GM23338 (cell line): ENCODE measurements at regions not wholly inside any gene's neighbourhood (a gene's known extent, or its start where the extent isn't known, plus 50 kb on each side); places are given as distances from the start of the nearest gene placed in this dataset.

ENCODE experiments used
- ATAC-seq: fragments of 200-7000 bp; cut with Tn5 transposase; 3 replicates; pipeline ENCODE4 v1.9.1; 2020
- DNase-seq: peaks from one replicate; pipeline ENCODE4 v3.0.0-alpha.2; 2015; ENCODE audit warnings: low spot score
- H2AFZ ChIP-seq: fragments of 200-600 bp; sonication (generic); 2 replicates; pipeline ENCODE4 v1.8.0; 2016; ENCODE audit warnings: antibody characterized with exemption, mild to moderate bottlenecking, moderate library complexity
- H3F3A ChIP-seq: fragments of 200-600 bp; sonication (generic); replicated peaks from 2 replicates; pipeline ENCODE4 v1.8.0; 2017; ENCODE audit warnings: antibody characterized with exemption, mixed run types, low read depth
- H3K27ac ChIP-seq: fragments of 200-600 bp; sonication (generic); 2 replicates; pipeline ENCODE4 v1.6.1; 2016; ENCODE audit warnings: low read depth
- H3K27me3 ChIP-seq: fragments of 200-600 bp; sonication (generic); 2 replicates; pipeline ENCODE4 v1.8.0; 2016; ENCODE audit warnings: mild to moderate bottlenecking, mixed run types, moderate library complexity; ENCODE audit not compliant: insufficient read depth
- H3K36me3 ChIP-seq: fragments of 200-600 bp; sonication (generic); 2 replicates; pipeline ENCODE4 v1.8.0; 2016; ENCODE audit warnings: mild to moderate bottlenecking; ENCODE audit not compliant: insufficient read depth
- H3K4me1 ChIP-seq: fragments of 200-600 bp; sonication (generic); 2 replicates; pipeline ENCODE4 v1.8.0; 2016; ENCODE audit warnings: mild to moderate bottlenecking, moderate library complexity; ENCODE audit not compliant: insufficient read depth
- H3K4me2 ChIP-seq: fragments of 200-600 bp; sonication (generic); 2 replicates; pipeline ENCODE4 v1.7.1; 2017; ENCODE audit warnings: mixed run types
- H3K4me3 ChIP-seq: fragments of 200-600 bp; sonication (generic); 2 replicates; pipeline ENCODE4 v1.6.1; 2016; ENCODE audit warnings: mixed run types
- H3K79me2 ChIP-seq: fragments of 200-600 bp; sonication (generic); replicated peaks from 2 replicates; pipeline ENCODE4 v1.8.0; 2017; ENCODE audit warnings: mild to moderate bottlenecking; ENCODE audit not compliant: insufficient read depth
- H3K9me2 ChIP-seq: fragments of 200-600 bp; sonication (generic); 2 replicates; pipeline ENCODE4 v1.8.0; 2017; ENCODE audit not compliant: insufficient read depth
- H4K20me1 ChIP-seq: fragments of 200-600 bp; sonication (generic); replicated peaks from 2 replicates; pipeline ENCODE4 v1.8.0; 2017; ENCODE audit warnings: mild to moderate bottlenecking; ENCODE audit not compliant: insufficient read depth
- H3K27ac Mint-ChIP-seq: 2 replicates; pipeline ENCODE4 v1.8.0; 2020; ENCODE audit warnings: inconsistent platforms, mild to moderate bottlenecking, moderate library complexity, mixed read lengths
- H3K27me3 Mint-ChIP-seq: 3 replicates; pipeline ENCODE4 v1.8.0; 2022; ENCODE audit warnings: low read depth, mild to moderate bottlenecking, moderate library complexity, mixed read lengths, inconsistent platforms; ENCODE audit not compliant: insufficient read depth, poor library complexity
- H3K36me3 Mint-ChIP-seq: 3 replicates; pipeline ENCODE4 v1.8.0; 2021; ENCODE audit warnings: low read depth, mild to moderate bottlenecking, inconsistent platforms, moderate library complexity, mixed read lengths
- H3K4me1 Mint-ChIP-seq: 3 replicates; pipeline ENCODE4 v1.8.0; 2020; ENCODE audit warnings: mild to moderate bottlenecking, inconsistent platforms, mixed read lengths
- H3K4me3 Mint-ChIP-seq: 3 replicates; pipeline ENCODE4 v1.8.0; 2021; ENCODE audit warnings: moderate library complexity, mild to moderate bottlenecking, inconsistent platforms, mixed read lengths
- H3K9me3 Mint-ChIP-seq: 3 replicates; pipeline ENCODE4 v1.8.0; 2020; ENCODE audit warnings: moderate library complexity, mild to moderate bottlenecking, inconsistent platforms, mixed read lengths
- CREB1 ChIP-seq: fragments of 250-450 bp; sonication (Bioruptor Pico); IDR thresholded peaks from 2 replicates; pipeline ENCODE4 v1.5.0; 2020; ENCODE audit warnings: low read depth, mild to moderate bottlenecking, moderate library complexity
- EZH2 ChIP-seq: fragments of 200-600 bp; sonication (generic); IDR thresholded peaks from one replicate; pipeline ENCODE4 v1.8.0; 2017; ENCODE audit warnings: antibody characterized with exemption, mild to moderate bottlenecking, low read depth; ENCODE audit not compliant: unreplicated experiment
- EZH2phosphoT487 ChIP-seq: fragments of 200-600 bp; sonication (generic); IDR thresholded peaks from one replicate; pipeline ENCODE4 v1.8.1; 2018; ENCODE audit warnings: antibody characterized with exemption; ENCODE audit not compliant: unreplicated experiment
- JUNB ChIP-seq: IDR thresholded peaks from one replicate; pipeline ENCODE4 v1.6.1; 2016; ENCODE audit warnings: antibody characterized with exemption; ENCODE audit not compliant: unreplicated experiment
- NANOG ChIP-seq: IDR thresholded peaks from 2 replicates; pipeline ENCODE4 v1.6.1; 2016; ENCODE audit warnings: antibody characterized with exemption, borderline replicate concordance
- POLR2AphosphoS5 ChIP-seq: IDR thresholded peaks from 2 replicates; pipeline ENCODE4 v1.6.1; 2016; ENCODE audit warnings: antibody characterized with exemption, low read depth
- STAT1 ChIP-seq: IDR thresholded peaks from one replicate; pipeline ENCODE4 v1.6.1; 2016; ENCODE audit warnings: antibody characterized with exemption; ENCODE audit not compliant: unreplicated experiment
- ZNF114 ChIP-seq: fragments of 250-450 bp; sonication (Bioruptor Pico); IDR thresholded peaks from 2 replicates; pipeline ENCODE4 v1.5.0; 2020; ENCODE audit warnings: mild to moderate bottlenecking, moderate library complexity
- ZNF331 ChIP-seq: fragments of 250-450 bp; sonication (Bioruptor Pico); IDR thresholded peaks from 2 replicates; pipeline ENCODE4 v1.5.0; 2020; ENCODE audit warnings: low read depth, mild to moderate bottlenecking, moderate library complexity
- TF ChIP-seq, protein P1 (sequence below), 2 experiments: fragments of 200-600 bp in 1 of 2; sonication (generic) in 1 of 2; conservative IDR thresholded peaks; 2 replicates each; pipeline versions ENCODE4 v1.5.1 to v1.6.1; 2016 to 2017; ENCODE audit warnings: antibody characterized with exemption in 2 of 2, low read depth in 2 of 2, mild to moderate bottlenecking in 2 of 2, moderate library complexity in 1 of 2
- TF ChIP-seq, protein P2 (sequence below): fragments of 250-450 bp; sonication (Bioruptor Pico); IDR thresholded peaks from 2 replicates; pipeline ENCODE4 v1.5.0; 2020; ENCODE audit warnings: mild to moderate bottlenecking, moderate library complexity
- TF ChIP-seq, protein P3 (sequence below): IDR thresholded peaks from 2 replicates; pipeline ENCODE4 v1.6.1; 2016; ENCODE audit warnings: antibody characterized with exemption
- TF ChIP-seq, protein P4 (sequence below): IDR thresholded peaks from one replicate; pipeline ENCODE4 v1.6.1; 2018; ENCODE audit warnings: antibody characterized with exemption; ENCODE audit not compliant: unreplicated experiment

DNA sequence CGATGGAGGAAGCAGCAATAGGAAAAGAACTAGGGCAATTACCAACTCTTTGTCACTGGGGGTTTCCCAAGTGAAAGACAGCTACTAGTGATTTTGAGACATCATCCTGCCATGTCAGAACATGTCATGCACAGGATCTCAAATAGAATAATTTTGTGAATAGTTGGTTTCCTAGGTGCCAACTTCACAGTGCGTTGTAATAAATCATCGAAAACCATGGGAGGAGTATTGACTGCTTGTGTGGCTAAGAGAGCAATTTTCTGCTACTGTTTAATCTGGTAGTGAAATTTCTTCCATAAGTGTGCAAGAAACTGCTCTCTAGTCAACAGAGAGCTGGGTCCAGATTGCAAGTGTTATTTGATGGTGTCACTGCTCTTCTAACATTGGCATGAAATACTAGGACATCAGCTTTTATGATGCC is 168.6 kb downstream of the NNT start:
- no peaks in the 10 kb centered on the region for H3K27me3 Mint-ChIP-seq
- Histone ChIP-seq H3K4me1 (peaks cover 16% of the 10 kb centered on the region), H2AFZ (no peak overlapping the region), H3K4me2 (no peak overlapping the region), H3K27ac (no peak overlapping the region), H3F3A (no peaks in the 10 kb centered on the region), H3K36me3 (no peaks in the 10 kb centered on the region), H3K9me2 (peaks cover 5% of the 10 kb centered on the region; the same call in 1 of the 2 replicates), H3K27me3 (no peaks in the 10 kb centered on the region), H3K4me3 (no peak overlapping the region), H3K79me2 (no peaks in the 10 kb centered on the region), H4K20me1 (no peaks in the 10 kb centered on the region)
- H3K36me3 Mint-ChIP-seq: no peaks in the 10 kb centered on the region
- peaks cover 20% of the 10 kb centered on the region; the same call in 2 of the 3 replicates for H3K4me1 Mint-ChIP-seq
- H3K4me3 Mint-ChIP-seq: no peak overlapping the region
- no peaks in the 10 kb centered on the region for H3K9me3 Mint-ChIP-seq
- DNase-seq: no peak
- no peak overlapping the region; the same call in 1 of the 2 replicates for H3K27ac Mint-ChIP-seq
- no peak for TF ChIP-seq CREB1 (CRISPR knock-in tag)
- TF ChIP-seq, protein P1, sequence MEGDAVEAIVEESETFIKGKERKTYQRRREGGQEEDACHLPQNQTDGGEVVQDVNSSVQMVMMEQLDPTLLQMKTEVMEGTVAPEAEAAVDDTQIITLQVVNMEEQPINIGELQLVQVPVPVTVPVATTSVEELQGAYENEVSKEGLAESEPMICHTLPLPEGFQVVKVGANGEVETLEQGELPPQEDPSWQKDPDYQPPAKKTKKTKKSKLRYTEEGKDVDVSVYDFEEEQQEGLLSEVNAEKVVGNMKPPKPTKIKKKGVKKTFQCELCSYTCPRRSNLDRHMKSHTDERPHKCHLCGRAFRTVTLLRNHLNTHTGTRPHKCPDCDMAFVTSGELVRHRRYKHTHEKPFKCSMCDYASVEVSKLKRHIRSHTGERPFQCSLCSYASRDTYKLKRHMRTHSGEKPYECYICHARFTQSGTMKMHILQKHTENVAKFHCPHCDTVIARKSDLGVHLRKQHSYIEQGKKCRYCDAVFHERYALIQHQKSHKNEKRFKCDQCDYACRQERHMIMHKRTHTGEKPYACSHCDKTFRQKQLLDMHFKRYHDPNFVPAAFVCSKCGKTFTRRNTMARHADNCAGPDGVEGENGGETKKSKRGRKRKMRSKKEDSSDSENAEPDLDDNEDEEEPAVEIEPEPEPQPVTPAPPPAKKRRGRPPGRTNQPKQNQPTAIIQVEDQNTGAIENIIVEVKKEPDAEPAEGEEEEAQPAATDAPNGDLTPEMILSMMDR (conservative IDR thresholded peaks at IDR 0.05; ENCODE audit: low read depth in 2 of 2): no peak
- TF ChIP-seq EZH2: no peak
- no peak for TF ChIP-seq POLR2AphosphoS5
- no peak for TF ChIP-seq EZH2phosphoT487
- no peak for TF ChIP-seq ZNF331 (CRISPR knock-in tag)
- TF ChIP-seq, protein P2, sequence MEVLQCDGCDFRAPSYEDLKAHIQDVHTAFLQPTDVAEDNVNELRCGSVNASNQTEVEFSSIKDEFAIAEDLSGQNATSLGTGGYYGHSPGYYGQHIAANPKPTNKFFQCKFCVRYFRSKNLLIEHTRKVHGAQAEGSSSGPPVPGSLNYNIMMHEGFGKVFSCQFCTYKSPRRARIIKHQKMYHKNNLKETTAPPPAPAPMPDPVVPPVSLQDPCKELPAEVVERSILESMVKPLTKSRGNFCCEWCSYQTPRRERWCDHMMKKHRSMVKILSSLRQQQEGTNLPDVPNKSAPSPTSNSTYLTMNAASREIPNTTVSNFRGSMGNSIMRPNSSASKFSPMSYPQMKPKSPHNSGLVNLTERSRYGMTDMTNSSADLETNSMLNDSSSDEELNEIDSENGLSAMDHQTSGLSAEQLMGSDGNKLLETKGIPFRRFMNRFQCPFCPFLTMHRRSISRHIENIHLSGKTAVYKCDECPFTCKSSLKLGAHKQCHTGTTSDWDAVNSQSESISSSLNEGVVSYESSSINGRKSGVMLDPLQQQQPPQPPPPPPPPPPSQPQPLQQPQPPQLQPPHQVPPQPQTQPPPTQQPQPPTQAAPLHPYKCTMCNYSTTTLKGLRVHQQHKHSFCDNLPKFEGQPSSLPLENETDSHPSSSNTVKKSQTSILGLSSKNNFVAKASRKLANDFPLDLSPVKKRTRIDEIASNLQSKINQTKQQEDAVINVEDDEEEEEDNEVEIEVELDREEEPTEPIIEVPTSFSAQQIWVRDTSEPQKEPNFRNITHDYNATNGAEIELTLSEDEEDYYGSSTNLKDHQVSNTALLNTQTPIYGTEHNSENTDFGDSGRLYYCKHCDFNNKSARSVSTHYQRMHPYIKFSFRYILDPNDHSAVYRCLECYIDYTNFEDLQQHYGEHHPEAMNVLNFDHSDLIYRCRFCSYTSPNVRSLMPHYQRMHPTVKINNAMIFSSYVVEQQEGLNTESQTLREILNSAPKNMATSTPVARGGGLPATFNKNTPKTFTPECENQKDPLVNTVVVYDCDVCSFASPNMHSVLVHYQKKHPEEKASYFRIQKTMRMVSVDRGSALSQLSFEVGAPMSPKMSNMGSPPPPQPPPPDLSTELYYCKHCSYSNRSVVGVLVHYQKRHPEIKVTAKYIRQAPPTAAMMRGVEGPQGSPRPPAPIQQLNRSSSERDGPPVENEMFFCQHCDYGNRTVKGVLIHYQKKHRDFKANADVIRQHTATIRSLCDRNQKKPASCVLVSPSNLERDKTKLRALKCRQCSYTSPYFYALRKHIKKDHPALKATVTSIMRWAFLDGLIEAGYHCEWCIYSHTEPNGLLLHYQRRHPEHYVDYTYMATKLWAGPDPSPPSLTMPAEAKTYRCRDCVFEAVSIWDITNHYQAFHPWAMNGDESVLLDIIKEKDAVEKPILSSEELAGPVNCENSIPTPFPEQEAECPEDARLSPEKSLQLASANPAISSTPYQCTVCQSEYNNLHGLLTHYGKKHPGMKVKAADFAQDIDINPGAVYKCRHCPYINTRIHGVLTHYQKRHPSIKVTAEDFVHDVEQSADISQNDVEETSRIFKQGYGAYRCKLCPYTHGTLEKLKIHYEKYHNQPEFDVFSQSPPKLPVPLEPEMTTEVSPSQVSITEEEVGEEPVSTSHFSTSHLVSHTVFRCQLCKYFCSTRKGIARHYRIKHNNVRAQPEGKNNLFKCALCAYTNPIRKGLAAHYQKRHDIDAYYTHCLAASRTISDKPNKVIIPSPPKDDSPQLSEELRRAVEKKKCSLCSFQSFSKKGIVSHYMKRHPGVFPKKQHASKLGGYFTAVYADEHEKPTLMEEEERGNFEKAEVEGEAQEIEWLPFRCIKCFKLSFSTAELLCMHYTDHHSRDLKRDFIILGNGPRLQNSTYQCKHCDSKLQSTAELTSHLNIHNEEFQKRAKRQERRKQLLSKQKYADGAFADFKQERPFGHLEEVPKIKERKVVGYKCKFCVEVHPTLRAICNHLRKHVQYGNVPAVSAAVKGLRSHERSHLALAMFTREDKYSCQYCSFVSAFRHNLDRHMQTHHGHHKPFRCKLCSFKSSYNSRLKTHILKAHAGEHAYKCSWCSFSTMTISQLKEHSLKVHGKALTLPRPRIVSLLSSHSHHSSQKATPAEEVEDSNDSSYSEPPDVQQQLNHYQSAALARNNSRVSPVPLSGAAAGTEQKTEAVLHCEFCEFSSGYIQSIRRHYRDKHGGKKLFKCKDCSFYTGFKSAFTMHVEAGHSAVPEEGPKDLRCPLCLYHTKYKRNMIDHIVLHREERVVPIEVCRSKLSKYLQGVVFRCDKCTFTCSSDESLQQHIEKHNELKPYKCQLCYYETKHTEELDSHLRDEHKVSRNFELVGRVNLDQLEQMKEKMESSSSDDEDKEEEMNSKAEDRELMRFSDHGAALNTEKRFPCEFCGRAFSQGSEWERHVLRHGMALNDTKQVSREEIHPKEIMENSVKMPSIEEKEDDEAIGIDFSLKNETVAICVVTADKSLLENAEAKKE (CRISPR knock-in tag): no peak
- no peak for TF ChIP-seq STAT1
- no peak for TF ChIP-seq JUNB
- TF ChIP-seq, protein P3, sequence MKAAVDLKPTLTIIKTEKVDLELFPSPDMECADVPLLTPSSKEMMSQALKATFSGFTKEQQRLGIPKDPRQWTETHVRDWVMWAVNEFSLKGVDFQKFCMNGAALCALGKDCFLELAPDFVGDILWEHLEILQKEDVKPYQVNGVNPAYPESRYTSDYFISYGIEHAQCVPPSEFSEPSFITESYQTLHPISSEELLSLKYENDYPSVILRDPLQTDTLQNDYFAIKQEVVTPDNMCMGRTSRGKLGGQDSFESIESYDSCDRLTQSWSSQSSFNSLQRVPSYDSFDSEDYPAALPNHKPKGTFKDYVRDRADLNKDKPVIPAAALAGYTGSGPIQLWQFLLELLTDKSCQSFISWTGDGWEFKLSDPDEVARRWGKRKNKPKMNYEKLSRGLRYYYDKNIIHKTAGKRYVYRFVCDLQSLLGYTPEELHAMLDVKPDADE: no peak
- TF ChIP-seq ZNF114: no peak
- TF ChIP-seq, protein P4, sequence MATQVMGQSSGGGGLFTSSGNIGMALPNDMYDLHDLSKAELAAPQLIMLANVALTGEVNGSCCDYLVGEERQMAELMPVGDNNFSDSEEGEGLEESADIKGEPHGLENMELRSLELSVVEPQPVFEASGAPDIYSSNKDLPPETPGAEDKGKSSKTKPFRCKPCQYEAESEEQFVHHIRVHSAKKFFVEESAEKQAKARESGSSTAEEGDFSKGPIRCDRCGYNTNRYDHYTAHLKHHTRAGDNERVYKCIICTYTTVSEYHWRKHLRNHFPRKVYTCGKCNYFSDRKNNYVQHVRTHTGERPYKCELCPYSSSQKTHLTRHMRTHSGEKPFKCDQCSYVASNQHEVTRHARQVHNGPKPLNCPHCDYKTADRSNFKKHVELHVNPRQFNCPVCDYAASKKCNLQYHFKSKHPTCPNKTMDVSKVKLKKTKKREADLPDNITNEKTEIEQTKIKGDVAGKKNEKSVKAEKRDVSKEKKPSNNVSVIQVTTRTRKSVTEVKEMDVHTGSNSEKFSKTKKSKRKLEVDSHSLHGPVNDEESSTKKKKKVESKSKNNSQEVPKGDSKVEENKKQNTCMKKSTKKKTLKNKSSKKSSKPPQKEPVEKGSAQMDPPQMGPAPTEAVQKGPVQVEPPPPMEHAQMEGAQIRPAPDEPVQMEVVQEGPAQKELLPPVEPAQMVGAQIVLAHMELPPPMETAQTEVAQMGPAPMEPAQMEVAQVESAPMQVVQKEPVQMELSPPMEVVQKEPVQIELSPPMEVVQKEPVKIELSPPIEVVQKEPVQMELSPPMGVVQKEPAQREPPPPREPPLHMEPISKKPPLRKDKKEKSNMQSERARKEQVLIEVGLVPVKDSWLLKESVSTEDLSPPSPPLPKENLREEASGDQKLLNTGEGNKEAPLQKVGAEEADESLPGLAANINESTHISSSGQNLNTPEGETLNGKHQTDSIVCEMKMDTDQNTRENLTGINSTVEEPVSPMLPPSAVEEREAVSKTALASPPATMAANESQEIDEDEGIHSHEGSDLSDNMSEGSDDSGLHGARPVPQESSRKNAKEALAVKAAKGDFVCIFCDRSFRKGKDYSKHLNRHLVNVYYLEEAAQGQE: no peak
- TF ChIP-seq NANOG: no peak
- no peak for ATAC-seq
